HL-60 (cell line): ENCODE measurements at regions not wholly inside any gene's neighbourhood (a gene's known extent, or its start where the extent isn't known, plus 50 kb on each side); places are given as distances from the start of the nearest gene placed in this dataset.

Experiments
- DNase-seq, 2 experiments: peaks; one replicate each; pipeline ENCODE4 v3.0.0-alpha.2; 2010 to 2020; ENCODE audit warnings: low read depth in 1 of 2, low spot score in 1 of 2
- H3K27ac ChIP-seq: fragments of 250-450 bp; sonication (Bioruptor Pico); replicated peaks from 2 replicates; pipeline ENCODE4 v1.5.1; 2020; ENCODE audit warnings: mild to moderate bottlenecking, moderate library complexity
- H3K27me3 ChIP-seq: fragments of 250-450 bp; sonication (Bioruptor Pico); 2 replicates; pipeline ENCODE4 v1.5.1; 2021; ENCODE audit warnings: mild to moderate bottlenecking, moderate library complexity; ENCODE audit not compliant: insufficient read depth, poor library complexity, severe bottlenecking
- H3K4me3 ChIP-seq: replicated peaks from 2 replicates; pipeline ENCODE4 v1.5.1; 2011; ENCODE audit warnings: mild to moderate bottlenecking, control low read depth, low read length; ENCODE audit not compliant: insufficient read depth
- GABPA ChIP-seq: IDR thresholded peaks from 2 replicates; pipeline ENCODE4 v1.6.1; 2012; ENCODE audit warnings: low read depth
- POLR2AphosphoS5 ChIP-seq: IDR thresholded peaks from 2 replicates; pipeline ENCODE4 v1.6.1; 2012; ENCODE audit warnings: low read depth
- SPI1 ChIP-seq: IDR thresholded peaks from 2 replicates; pipeline ENCODE4 v1.6.1; 2012; ENCODE audit warnings: low read depth, mild to moderate bottlenecking, borderline replicate concordance
- TF ChIP-seq, protein P1 (sequence below): IDR thresholded peaks from one replicate; pipeline ENCODE4 v1.5.1; 2011; ENCODE audit warnings: low read length, control low read depth, inconsistent platforms; ENCODE audit not compliant: insufficient read depth
- TF ChIP-seq, protein P2 (sequence below): IDR thresholded peaks from 2 replicates; pipeline ENCODE4 v1.6.1; 2012; ENCODE audit warnings: low read depth; ENCODE audit not compliant: insufficient replicate concordance

DNA sequence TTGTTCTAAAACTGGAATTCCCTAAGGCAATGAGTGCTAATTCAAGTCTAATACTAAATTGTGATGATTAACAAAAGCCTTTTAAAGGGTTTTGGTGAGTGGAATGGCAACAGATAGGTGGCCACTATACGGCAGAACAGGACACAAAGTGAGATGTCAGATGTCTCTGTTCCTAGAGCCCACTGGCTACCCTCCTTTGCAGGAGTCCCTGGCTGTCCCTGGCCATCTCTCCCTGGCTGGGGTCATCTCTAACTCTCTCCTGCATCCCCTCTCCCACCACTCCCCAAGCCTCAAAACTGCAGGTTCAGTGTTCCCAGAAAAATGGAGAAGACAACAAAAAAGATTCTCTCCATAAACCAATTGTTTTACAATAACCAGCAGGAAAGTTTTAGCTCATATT lies 79.2 kb downstream of the MDH1 start:
- DNase-seq, result no peak
- Histone ChIP-seq H3K27ac (no peak overlapping the region), H3K4me3 (no peak overlapping the region), H3K27me3 (peaks cover 4% of the 10 kb centered on the region)
- TF ChIP-seq SPI1, result no peak
- no peak for TF ChIP-seq POLR2AphosphoS5
- TF ChIP-seq, protein P1, sequence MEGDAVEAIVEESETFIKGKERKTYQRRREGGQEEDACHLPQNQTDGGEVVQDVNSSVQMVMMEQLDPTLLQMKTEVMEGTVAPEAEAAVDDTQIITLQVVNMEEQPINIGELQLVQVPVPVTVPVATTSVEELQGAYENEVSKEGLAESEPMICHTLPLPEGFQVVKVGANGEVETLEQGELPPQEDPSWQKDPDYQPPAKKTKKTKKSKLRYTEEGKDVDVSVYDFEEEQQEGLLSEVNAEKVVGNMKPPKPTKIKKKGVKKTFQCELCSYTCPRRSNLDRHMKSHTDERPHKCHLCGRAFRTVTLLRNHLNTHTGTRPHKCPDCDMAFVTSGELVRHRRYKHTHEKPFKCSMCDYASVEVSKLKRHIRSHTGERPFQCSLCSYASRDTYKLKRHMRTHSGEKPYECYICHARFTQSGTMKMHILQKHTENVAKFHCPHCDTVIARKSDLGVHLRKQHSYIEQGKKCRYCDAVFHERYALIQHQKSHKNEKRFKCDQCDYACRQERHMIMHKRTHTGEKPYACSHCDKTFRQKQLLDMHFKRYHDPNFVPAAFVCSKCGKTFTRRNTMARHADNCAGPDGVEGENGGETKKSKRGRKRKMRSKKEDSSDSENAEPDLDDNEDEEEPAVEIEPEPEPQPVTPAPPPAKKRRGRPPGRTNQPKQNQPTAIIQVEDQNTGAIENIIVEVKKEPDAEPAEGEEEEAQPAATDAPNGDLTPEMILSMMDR, result no peak

DNA sequence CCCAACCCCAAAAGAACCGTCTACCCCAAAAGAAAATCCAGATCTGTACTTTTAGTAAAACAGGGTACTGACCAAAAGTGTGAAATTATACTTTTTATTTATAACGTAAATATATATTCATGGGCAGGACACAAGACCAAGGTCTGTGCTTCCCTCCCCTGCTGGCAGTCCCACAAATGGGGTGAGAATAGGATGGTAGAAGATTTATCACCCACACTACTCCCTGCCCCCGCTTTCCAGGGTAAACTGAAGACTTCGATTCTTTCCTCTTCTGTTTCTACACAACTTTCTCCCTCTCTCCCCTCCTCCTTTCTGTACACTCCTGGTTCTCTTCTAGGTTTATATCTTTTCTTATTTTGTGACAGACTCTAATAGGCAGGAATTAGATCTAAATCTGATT lies 79.7 kb downstream of the MDH1 start:
- peaks cover 4% of the 10 kb centered on the region for H3K27me3 ChIP-seq
- TF ChIP-seq GABPA (no peak), POLR2AphosphoS5 (no peak), SPI1 (no peak)
- TF ChIP-seq, protein P2, sequence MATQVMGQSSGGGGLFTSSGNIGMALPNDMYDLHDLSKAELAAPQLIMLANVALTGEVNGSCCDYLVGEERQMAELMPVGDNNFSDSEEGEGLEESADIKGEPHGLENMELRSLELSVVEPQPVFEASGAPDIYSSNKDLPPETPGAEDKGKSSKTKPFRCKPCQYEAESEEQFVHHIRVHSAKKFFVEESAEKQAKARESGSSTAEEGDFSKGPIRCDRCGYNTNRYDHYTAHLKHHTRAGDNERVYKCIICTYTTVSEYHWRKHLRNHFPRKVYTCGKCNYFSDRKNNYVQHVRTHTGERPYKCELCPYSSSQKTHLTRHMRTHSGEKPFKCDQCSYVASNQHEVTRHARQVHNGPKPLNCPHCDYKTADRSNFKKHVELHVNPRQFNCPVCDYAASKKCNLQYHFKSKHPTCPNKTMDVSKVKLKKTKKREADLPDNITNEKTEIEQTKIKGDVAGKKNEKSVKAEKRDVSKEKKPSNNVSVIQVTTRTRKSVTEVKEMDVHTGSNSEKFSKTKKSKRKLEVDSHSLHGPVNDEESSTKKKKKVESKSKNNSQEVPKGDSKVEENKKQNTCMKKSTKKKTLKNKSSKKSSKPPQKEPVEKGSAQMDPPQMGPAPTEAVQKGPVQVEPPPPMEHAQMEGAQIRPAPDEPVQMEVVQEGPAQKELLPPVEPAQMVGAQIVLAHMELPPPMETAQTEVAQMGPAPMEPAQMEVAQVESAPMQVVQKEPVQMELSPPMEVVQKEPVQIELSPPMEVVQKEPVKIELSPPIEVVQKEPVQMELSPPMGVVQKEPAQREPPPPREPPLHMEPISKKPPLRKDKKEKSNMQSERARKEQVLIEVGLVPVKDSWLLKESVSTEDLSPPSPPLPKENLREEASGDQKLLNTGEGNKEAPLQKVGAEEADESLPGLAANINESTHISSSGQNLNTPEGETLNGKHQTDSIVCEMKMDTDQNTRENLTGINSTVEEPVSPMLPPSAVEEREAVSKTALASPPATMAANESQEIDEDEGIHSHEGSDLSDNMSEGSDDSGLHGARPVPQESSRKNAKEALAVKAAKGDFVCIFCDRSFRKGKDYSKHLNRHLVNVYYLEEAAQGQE, result no peak
- TF ChIP-seq, protein P1, result no peak
- no peak overlapping the region for H3K4me3 ChIP-seq
- no peak overlapping the region for H3K27ac ChIP-seq
- no peak for DNase-seq

DNA sequence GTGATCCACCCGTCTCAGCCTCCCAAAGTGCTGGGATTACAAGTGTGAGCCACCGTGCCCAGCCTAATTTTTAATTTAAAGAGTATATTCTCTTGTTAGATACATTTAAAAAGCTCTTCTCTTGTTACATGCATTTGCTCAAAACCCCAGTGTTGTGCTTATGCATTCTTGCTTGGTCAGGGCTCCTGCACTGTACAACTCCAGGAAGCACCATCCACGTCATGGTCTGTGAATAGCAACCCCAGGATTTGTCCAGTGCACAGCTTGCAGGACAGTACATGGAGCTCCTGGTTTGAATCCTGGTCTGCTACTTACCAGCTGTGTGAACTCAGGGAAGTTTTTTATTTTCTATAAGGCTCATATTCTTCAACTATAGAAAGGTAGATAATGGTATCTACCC lies 80.8 kb downstream of the MDH1 start:
- H3K27me3 ChIP-seq, result peaks cover 4% of the 10 kb centered on the region
- H3K27ac ChIP-seq, result no peak overlapping the region
- H3K4me3 ChIP-seq, result no peak overlapping the region
- DNase-seq, result no peak
- TF ChIP-seq, protein P2, result no peak
- no peak for TF ChIP-seq SPI1
- TF ChIP-seq, protein P1, result no peak
- TF ChIP-seq GABPA, result no peak

DNA sequence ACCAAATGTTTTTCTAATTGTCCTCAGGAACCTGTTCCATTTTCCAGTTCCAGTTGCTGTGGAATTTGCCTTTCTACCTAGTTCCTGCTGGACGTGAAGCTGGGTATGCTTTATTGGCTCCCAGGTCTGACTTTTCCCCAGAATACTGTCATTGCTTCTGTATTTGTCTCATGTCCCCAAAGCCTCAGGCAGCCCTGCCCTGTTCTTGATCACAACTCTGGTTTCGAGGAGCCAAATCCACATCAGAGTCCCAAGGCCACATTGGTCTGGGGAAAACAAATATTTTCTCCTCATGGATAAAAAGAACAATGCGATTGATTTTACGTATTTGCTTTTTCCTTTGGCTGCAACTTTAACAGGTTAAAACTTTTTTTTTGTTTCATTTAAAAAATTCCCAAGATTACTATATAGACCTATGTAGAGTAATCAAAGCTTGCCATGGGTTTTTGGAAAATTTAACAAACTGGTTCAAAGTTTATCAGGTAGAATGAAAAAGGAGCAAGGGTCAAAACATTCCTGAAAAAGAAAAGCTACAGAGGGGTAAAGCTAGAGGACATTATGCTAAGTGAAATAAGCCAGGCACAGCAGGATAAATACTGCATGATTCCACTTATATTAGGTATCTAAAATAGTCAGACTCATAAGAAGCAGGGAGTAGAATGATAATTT lies 85.2 kb downstream of the MDH1 start:
- no peak overlapping the region for H3K4me3 ChIP-seq
- TF ChIP-seq, protein P1, result no peak
- TF ChIP-seq POLR2AphosphoS5 (no peak), SPI1 (no peak)
- TF ChIP-seq, protein P2, result no peak
- H3K27me3 ChIP-seq, result no peaks in the 10 kb centered on the region
- DNase-seq, result no peak
- H3K27ac ChIP-seq, result no peak overlapping the region
